HepG2 (cell line): ENCODE measurements at regions not wholly inside any gene's neighbourhood (a gene's known extent, or its start where the extent isn't known, plus 50 kb on each side); places are given as distances from the start of the nearest gene placed in this dataset.

ENCODE experiments used
- SMARCE1 ChIP-seq: fragments of 450-650 bp; IDR thresholded peaks from 2 replicates; pipeline ENCODE4 v1.6.1; 2017; ENCODE audit warnings: borderline replicate concordance
- ZNF530 ChIP-seq: sonication (generic); formaldehyde crosslinking; IDR thresholded peaks from 2 replicates; pipeline ENCODE4 v1.5.0; 2020; ENCODE audit warnings: low read depth, mild to moderate bottlenecking, missing genetic modification reagents
- ZNF652 ChIP-seq: IDR thresholded peaks from 2 replicates; pipeline ENCODE4 v1.6.1; 2016; ENCODE audit warnings: low read depth, borderline replicate concordance
- TF ChIP-seq, protein P1 (sequence below): sonication (generic); formaldehyde crosslinking; IDR thresholded peaks from 2 replicates; pipeline ENCODE4 v1.5.0; 2020; ENCODE audit warnings: mild to moderate bottlenecking, missing genetic modification reagents, moderate library complexity

DNA sequence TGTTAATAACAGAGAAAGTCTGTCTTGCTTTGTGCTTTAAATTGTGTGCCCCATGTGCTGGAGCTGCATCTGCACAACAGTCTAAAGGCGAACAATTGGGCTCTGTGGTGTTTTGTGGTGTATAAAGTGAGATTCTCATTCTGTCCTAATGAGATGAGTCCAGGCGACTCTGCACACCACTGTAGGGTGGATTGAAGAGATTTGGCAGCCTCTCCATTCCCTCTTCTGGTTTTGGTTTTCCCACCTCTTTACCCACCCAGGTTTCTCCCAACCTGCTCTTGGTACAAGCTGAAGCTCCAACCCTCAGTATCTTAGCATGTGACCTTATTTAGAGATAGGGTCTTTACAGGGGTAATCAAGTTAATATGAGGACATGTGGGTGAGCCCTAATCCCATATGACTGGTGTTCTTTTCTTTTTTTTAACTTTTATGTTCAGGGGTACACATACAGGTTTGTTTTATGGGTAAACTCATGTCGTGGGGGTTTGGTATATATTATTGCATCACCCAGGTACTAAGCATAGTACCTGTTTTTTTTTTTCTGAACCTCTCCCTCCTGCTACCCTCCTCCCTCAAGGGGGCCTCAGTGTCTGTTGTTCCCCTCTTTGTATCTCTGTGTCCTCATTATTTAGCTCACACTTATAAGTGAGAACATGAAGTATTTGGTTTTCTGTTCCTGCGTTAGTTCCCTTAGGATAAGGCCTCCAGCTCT lies 217.6 kb upstream of the DTNBP1 start:
- TF ChIP-seq ZNF652 (CRISPR knock-in tag) = no peak
- TF ChIP-seq, protein P1, sequence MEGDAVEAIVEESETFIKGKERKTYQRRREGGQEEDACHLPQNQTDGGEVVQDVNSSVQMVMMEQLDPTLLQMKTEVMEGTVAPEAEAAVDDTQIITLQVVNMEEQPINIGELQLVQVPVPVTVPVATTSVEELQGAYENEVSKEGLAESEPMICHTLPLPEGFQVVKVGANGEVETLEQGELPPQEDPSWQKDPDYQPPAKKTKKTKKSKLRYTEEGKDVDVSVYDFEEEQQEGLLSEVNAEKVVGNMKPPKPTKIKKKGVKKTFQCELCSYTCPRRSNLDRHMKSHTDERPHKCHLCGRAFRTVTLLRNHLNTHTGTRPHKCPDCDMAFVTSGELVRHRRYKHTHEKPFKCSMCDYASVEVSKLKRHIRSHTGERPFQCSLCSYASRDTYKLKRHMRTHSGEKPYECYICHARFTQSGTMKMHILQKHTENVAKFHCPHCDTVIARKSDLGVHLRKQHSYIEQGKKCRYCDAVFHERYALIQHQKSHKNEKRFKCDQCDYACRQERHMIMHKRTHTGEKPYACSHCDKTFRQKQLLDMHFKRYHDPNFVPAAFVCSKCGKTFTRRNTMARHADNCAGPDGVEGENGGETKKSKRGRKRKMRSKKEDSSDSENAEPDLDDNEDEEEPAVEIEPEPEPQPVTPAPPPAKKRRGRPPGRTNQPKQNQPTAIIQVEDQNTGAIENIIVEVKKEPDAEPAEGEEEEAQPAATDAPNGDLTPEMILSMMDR (CRISPR knock-in tag) = no peak
- TF ChIP-seq SMARCE1 = no peak
- TF ChIP-seq ZNF530 = no peak
